GM12872 (cell line): ENCODE measurements at regions not wholly inside any gene's neighbourhood (a gene's known extent, or its start where the extent isn't known, plus 50 kb on each side); places are given as distances from the start of the nearest gene placed in this dataset.

ENCODE experiments used
- CTCF ChIP-seq: IDR thresholded peaks from 3 replicates; pipeline ENCODE4 v1.5.1; 2011; ENCODE audit warnings: low read depth, mild to moderate bottlenecking, low read length, moderate library complexity; ENCODE audit not compliant: insufficient read depth

GRCh38 chr2:66084948-66085590, 349.9 kb upstream of the MEIS1 start:
- no peak for TF ChIP-seq CTCF

GRCh38 chr2:66082581-66082980, 352.3 kb upstream of the MEIS1 start:
- no peak for TF ChIP-seq CTCF

- TF ChIP-seq CTCF, result no peak
Observed at GRCh38 chr2:66080127-66080526, 354.8 kb upstream of the MEIS1 start.

- TF ChIP-seq CTCF, result no peak
Observed at GRCh38 chr2:66073172-66073571, 361.8 kb upstream of the MEIS1 start.

- TF ChIP-seq CTCF, result no peak
Observed at GRCh38 chr2:66070721-66071602, 364.0 kb upstream of the MEIS1 start.

- no peak for TF ChIP-seq CTCF
Observed at GRCh38 chr2:66069937-66070720, 364.8 kb upstream of the MEIS1 start.

- no peak for TF ChIP-seq CTCF
Observed at GRCh38 chr2:66066032-66066431, 368.9 kb upstream of the MEIS1 start.
